GM23338 (cell line): ENCODE measurements at regions not wholly inside any gene's neighbourhood (a gene's known extent, or its start where the extent isn't known, plus 50 kb on each side); places are given as distances from the start of the nearest gene placed in this dataset.

Experiments used
- ATAC-seq: fragments of 200-7000 bp; cut with Tn5 transposase; 3 replicates; pipeline ENCODE4 v1.9.1; 2020
- DNase-seq: peaks from one replicate; pipeline ENCODE4 v3.0.0-alpha.2; 2015; ENCODE audit warnings: low spot score
- H2AFZ ChIP-seq: fragments of 200-600 bp; sonication (generic); 2 replicates; pipeline ENCODE4 v1.8.0; 2016; ENCODE audit warnings: antibody characterized with exemption, mild to moderate bottlenecking, moderate library complexity
- H3F3A ChIP-seq: fragments of 200-600 bp; sonication (generic); replicated peaks from 2 replicates; pipeline ENCODE4 v1.8.0; 2017; ENCODE audit warnings: antibody characterized with exemption, mixed run types, low read depth
- H3K27ac ChIP-seq: fragments of 200-600 bp; sonication (generic); 2 replicates; pipeline ENCODE4 v1.6.1; 2016; ENCODE audit warnings: low read depth
- H3K27me3 ChIP-seq: fragments of 200-600 bp; sonication (generic); 2 replicates; pipeline ENCODE4 v1.8.0; 2016; ENCODE audit warnings: mild to moderate bottlenecking, mixed run types, moderate library complexity; ENCODE audit not compliant: insufficient read depth
- H3K36me3 ChIP-seq: fragments of 200-600 bp; sonication (generic); 2 replicates; pipeline ENCODE4 v1.8.0; 2016; ENCODE audit warnings: mild to moderate bottlenecking; ENCODE audit not compliant: insufficient read depth
- H3K4me1 ChIP-seq: fragments of 200-600 bp; sonication (generic); 2 replicates; pipeline ENCODE4 v1.8.0; 2016; ENCODE audit warnings: mild to moderate bottlenecking, moderate library complexity; ENCODE audit not compliant: insufficient read depth
- H3K4me2 ChIP-seq: fragments of 200-600 bp; sonication (generic); 2 replicates; pipeline ENCODE4 v1.7.1; 2017; ENCODE audit warnings: mixed run types
- H3K4me3 ChIP-seq: fragments of 200-600 bp; sonication (generic); 2 replicates; pipeline ENCODE4 v1.6.1; 2016; ENCODE audit warnings: mixed run types
- H3K79me2 ChIP-seq: fragments of 200-600 bp; sonication (generic); replicated peaks from 2 replicates; pipeline ENCODE4 v1.8.0; 2017; ENCODE audit warnings: mild to moderate bottlenecking; ENCODE audit not compliant: insufficient read depth
- H3K9me2 ChIP-seq: fragments of 200-600 bp; sonication (generic); 2 replicates; pipeline ENCODE4 v1.8.0; 2017; ENCODE audit not compliant: insufficient read depth
- H4K20me1 ChIP-seq: fragments of 200-600 bp; sonication (generic); replicated peaks from 2 replicates; pipeline ENCODE4 v1.8.0; 2017; ENCODE audit warnings: mild to moderate bottlenecking; ENCODE audit not compliant: insufficient read depth
- H3K27ac Mint-ChIP-seq: 2 replicates; pipeline ENCODE4 v1.8.0; 2020; ENCODE audit warnings: inconsistent platforms, mild to moderate bottlenecking, moderate library complexity, mixed read lengths
- H3K27me3 Mint-ChIP-seq: 3 replicates; pipeline ENCODE4 v1.8.0; 2022; ENCODE audit warnings: low read depth, mild to moderate bottlenecking, moderate library complexity, mixed read lengths, inconsistent platforms; ENCODE audit not compliant: insufficient read depth, poor library complexity
- H3K36me3 Mint-ChIP-seq: 3 replicates; pipeline ENCODE4 v1.8.0; 2021; ENCODE audit warnings: low read depth, mild to moderate bottlenecking, inconsistent platforms, moderate library complexity, mixed read lengths
- H3K4me1 Mint-ChIP-seq: 3 replicates; pipeline ENCODE4 v1.8.0; 2020; ENCODE audit warnings: mild to moderate bottlenecking, inconsistent platforms, mixed read lengths
- H3K4me3 Mint-ChIP-seq: 3 replicates; pipeline ENCODE4 v1.8.0; 2021; ENCODE audit warnings: moderate library complexity, mild to moderate bottlenecking, inconsistent platforms, mixed read lengths
- H3K9me3 Mint-ChIP-seq: 3 replicates; pipeline ENCODE4 v1.8.0; 2020; ENCODE audit warnings: moderate library complexity, mild to moderate bottlenecking, inconsistent platforms, mixed read lengths
- EZH2 ChIP-seq: fragments of 200-600 bp; sonication (generic); IDR thresholded peaks from one replicate; pipeline ENCODE4 v1.8.0; 2017; ENCODE audit warnings: antibody characterized with exemption, mild to moderate bottlenecking, low read depth; ENCODE audit not compliant: unreplicated experiment
- JUNB ChIP-seq: IDR thresholded peaks from one replicate; pipeline ENCODE4 v1.6.1; 2016; ENCODE audit warnings: antibody characterized with exemption; ENCODE audit not compliant: unreplicated experiment
- NANOG ChIP-seq: IDR thresholded peaks from 2 replicates; pipeline ENCODE4 v1.6.1; 2016; ENCODE audit warnings: antibody characterized with exemption, borderline replicate concordance
- POLR2AphosphoS5 ChIP-seq: IDR thresholded peaks from 2 replicates; pipeline ENCODE4 v1.6.1; 2016; ENCODE audit warnings: antibody characterized with exemption, low read depth
- STAT1 ChIP-seq: IDR thresholded peaks from one replicate; pipeline ENCODE4 v1.6.1; 2016; ENCODE audit warnings: antibody characterized with exemption; ENCODE audit not compliant: unreplicated experiment
- ZNF114 ChIP-seq: fragments of 250-450 bp; sonication (Bioruptor Pico); IDR thresholded peaks from 2 replicates; pipeline ENCODE4 v1.5.0; 2020; ENCODE audit warnings: mild to moderate bottlenecking, moderate library complexity
- ZNF331 ChIP-seq: fragments of 250-450 bp; sonication (Bioruptor Pico); IDR thresholded peaks from 2 replicates; pipeline ENCODE4 v1.5.0; 2020; ENCODE audit warnings: low read depth, mild to moderate bottlenecking, moderate library complexity
- TF ChIP-seq, protein P1 (sequence below), 2 experiments: fragments of 200-600 bp in 1 of 2; sonication (generic) in 1 of 2; conservative IDR thresholded peaks; 2 replicates each; pipeline versions ENCODE4 v1.5.1 to v1.6.1; 2016 to 2017; ENCODE audit warnings: antibody characterized with exemption in 2 of 2, low read depth in 2 of 2, mild to moderate bottlenecking in 2 of 2, moderate library complexity in 1 of 2
- TF ChIP-seq, protein P2 (sequence below): IDR thresholded peaks from one replicate; pipeline ENCODE4 v1.6.1; 2018; ENCODE audit warnings: antibody characterized with exemption; ENCODE audit not compliant: unreplicated experiment
- TF ChIP-seq, protein P3 (sequence below): fragments of 250-450 bp; sonication (Bioruptor Pico); IDR thresholded peaks from 2 replicates; pipeline ENCODE4 v1.5.0; 2020; ENCODE audit warnings: mild to moderate bottlenecking, moderate library complexity
- TF ChIP-seq, protein P4 (sequence below): IDR thresholded peaks from 2 replicates; pipeline ENCODE4 v1.6.1; 2016; ENCODE audit warnings: antibody characterized with exemption

DNA sequence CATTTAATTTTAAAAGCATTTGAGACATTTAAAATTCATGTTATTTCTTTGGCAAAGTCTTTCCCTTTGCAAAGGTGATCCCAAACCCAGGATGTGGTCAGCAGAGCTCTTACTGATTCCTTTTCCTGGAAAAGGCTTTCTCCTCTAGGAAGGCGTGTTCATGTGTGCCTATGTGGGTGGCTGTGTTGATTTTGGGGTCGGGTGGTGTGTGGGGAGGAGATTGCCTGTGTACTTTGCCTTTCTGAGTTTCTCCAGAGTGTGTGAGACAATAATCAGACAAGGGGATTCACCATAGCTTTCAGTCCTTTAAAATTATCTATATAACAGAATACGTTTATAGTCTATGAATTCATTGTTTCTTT is 173.2 kb downstream of the SOCS6 start:
- Histone ChIP-seq H3F3A (no peaks in the 10 kb centered on the region), H2AFZ (peak overlapping the region; percentile 52; the same call in 1 of the 2 replicates)

More for the DNA sequence above, 173.2 kb downstream of the SOCS6 start:
- H3K9me3 Mint-ChIP-seq, result peaks cover 11% of the 10 kb centered on the region; the same call in 2 of the 3 replicates
- peaks cover 3% of the 10 kb centered on the region; the same call in 2 of the 3 replicates for H3K4me1 Mint-ChIP-seq
- H3K27me3 Mint-ChIP-seq, result no peaks in the 10 kb centered on the region
- Histone ChIP-seq H3K4me1 (peaks cover 6% of the 10 kb centered on the region; the same call in 1 of the 2 replicates), H3K4me2 (no peak overlapping the region), H3K4me3 (no peak overlapping the region), H3K79me2 (no peaks in the 10 kb centered on the region), H4K20me1 (no peaks in the 10 kb centered on the region), H3K36me3 (no peaks in the 10 kb centered on the region), H3K27ac (no peak overlapping the region), H3K27me3 (peaks cover 7% of the 10 kb centered on the region; the same call in 1 of the 2 replicates), H3K9me2 (no peaks in the 10 kb centered on the region)
- no peaks in the 10 kb centered on the region for H3K36me3 Mint-ChIP-seq
- ATAC-seq (no peak), DNase-seq (no peak)
- H3K4me3 Mint-ChIP-seq, result no peak overlapping the region
- no peak overlapping the region for H3K27ac Mint-ChIP-seq
- TF ChIP-seq STAT1, result no peak
- TF ChIP-seq ZNF114, result no peak
- no peak for TF ChIP-seq POLR2AphosphoS5
- TF ChIP-seq JUNB, result no peak
- TF ChIP-seq, protein P1, sequence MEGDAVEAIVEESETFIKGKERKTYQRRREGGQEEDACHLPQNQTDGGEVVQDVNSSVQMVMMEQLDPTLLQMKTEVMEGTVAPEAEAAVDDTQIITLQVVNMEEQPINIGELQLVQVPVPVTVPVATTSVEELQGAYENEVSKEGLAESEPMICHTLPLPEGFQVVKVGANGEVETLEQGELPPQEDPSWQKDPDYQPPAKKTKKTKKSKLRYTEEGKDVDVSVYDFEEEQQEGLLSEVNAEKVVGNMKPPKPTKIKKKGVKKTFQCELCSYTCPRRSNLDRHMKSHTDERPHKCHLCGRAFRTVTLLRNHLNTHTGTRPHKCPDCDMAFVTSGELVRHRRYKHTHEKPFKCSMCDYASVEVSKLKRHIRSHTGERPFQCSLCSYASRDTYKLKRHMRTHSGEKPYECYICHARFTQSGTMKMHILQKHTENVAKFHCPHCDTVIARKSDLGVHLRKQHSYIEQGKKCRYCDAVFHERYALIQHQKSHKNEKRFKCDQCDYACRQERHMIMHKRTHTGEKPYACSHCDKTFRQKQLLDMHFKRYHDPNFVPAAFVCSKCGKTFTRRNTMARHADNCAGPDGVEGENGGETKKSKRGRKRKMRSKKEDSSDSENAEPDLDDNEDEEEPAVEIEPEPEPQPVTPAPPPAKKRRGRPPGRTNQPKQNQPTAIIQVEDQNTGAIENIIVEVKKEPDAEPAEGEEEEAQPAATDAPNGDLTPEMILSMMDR (conservative IDR thresholded peaks at IDR 0.05; ENCODE audit: low read depth in 2 of 2), result no peak
- TF ChIP-seq, protein P2, sequence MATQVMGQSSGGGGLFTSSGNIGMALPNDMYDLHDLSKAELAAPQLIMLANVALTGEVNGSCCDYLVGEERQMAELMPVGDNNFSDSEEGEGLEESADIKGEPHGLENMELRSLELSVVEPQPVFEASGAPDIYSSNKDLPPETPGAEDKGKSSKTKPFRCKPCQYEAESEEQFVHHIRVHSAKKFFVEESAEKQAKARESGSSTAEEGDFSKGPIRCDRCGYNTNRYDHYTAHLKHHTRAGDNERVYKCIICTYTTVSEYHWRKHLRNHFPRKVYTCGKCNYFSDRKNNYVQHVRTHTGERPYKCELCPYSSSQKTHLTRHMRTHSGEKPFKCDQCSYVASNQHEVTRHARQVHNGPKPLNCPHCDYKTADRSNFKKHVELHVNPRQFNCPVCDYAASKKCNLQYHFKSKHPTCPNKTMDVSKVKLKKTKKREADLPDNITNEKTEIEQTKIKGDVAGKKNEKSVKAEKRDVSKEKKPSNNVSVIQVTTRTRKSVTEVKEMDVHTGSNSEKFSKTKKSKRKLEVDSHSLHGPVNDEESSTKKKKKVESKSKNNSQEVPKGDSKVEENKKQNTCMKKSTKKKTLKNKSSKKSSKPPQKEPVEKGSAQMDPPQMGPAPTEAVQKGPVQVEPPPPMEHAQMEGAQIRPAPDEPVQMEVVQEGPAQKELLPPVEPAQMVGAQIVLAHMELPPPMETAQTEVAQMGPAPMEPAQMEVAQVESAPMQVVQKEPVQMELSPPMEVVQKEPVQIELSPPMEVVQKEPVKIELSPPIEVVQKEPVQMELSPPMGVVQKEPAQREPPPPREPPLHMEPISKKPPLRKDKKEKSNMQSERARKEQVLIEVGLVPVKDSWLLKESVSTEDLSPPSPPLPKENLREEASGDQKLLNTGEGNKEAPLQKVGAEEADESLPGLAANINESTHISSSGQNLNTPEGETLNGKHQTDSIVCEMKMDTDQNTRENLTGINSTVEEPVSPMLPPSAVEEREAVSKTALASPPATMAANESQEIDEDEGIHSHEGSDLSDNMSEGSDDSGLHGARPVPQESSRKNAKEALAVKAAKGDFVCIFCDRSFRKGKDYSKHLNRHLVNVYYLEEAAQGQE, result no peak
- TF ChIP-seq, protein P3, sequence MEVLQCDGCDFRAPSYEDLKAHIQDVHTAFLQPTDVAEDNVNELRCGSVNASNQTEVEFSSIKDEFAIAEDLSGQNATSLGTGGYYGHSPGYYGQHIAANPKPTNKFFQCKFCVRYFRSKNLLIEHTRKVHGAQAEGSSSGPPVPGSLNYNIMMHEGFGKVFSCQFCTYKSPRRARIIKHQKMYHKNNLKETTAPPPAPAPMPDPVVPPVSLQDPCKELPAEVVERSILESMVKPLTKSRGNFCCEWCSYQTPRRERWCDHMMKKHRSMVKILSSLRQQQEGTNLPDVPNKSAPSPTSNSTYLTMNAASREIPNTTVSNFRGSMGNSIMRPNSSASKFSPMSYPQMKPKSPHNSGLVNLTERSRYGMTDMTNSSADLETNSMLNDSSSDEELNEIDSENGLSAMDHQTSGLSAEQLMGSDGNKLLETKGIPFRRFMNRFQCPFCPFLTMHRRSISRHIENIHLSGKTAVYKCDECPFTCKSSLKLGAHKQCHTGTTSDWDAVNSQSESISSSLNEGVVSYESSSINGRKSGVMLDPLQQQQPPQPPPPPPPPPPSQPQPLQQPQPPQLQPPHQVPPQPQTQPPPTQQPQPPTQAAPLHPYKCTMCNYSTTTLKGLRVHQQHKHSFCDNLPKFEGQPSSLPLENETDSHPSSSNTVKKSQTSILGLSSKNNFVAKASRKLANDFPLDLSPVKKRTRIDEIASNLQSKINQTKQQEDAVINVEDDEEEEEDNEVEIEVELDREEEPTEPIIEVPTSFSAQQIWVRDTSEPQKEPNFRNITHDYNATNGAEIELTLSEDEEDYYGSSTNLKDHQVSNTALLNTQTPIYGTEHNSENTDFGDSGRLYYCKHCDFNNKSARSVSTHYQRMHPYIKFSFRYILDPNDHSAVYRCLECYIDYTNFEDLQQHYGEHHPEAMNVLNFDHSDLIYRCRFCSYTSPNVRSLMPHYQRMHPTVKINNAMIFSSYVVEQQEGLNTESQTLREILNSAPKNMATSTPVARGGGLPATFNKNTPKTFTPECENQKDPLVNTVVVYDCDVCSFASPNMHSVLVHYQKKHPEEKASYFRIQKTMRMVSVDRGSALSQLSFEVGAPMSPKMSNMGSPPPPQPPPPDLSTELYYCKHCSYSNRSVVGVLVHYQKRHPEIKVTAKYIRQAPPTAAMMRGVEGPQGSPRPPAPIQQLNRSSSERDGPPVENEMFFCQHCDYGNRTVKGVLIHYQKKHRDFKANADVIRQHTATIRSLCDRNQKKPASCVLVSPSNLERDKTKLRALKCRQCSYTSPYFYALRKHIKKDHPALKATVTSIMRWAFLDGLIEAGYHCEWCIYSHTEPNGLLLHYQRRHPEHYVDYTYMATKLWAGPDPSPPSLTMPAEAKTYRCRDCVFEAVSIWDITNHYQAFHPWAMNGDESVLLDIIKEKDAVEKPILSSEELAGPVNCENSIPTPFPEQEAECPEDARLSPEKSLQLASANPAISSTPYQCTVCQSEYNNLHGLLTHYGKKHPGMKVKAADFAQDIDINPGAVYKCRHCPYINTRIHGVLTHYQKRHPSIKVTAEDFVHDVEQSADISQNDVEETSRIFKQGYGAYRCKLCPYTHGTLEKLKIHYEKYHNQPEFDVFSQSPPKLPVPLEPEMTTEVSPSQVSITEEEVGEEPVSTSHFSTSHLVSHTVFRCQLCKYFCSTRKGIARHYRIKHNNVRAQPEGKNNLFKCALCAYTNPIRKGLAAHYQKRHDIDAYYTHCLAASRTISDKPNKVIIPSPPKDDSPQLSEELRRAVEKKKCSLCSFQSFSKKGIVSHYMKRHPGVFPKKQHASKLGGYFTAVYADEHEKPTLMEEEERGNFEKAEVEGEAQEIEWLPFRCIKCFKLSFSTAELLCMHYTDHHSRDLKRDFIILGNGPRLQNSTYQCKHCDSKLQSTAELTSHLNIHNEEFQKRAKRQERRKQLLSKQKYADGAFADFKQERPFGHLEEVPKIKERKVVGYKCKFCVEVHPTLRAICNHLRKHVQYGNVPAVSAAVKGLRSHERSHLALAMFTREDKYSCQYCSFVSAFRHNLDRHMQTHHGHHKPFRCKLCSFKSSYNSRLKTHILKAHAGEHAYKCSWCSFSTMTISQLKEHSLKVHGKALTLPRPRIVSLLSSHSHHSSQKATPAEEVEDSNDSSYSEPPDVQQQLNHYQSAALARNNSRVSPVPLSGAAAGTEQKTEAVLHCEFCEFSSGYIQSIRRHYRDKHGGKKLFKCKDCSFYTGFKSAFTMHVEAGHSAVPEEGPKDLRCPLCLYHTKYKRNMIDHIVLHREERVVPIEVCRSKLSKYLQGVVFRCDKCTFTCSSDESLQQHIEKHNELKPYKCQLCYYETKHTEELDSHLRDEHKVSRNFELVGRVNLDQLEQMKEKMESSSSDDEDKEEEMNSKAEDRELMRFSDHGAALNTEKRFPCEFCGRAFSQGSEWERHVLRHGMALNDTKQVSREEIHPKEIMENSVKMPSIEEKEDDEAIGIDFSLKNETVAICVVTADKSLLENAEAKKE (CRISPR knock-in tag), result no peak
- no peak for TF ChIP-seq EZH2
- TF ChIP-seq, protein P4, sequence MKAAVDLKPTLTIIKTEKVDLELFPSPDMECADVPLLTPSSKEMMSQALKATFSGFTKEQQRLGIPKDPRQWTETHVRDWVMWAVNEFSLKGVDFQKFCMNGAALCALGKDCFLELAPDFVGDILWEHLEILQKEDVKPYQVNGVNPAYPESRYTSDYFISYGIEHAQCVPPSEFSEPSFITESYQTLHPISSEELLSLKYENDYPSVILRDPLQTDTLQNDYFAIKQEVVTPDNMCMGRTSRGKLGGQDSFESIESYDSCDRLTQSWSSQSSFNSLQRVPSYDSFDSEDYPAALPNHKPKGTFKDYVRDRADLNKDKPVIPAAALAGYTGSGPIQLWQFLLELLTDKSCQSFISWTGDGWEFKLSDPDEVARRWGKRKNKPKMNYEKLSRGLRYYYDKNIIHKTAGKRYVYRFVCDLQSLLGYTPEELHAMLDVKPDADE, result no peak
- TF ChIP-seq ZNF331 (CRISPR knock-in tag), result no peak
- no peak for TF ChIP-seq NANOG
